ENCODE measurements at regions not wholly inside any gene's neighbourhood (a gene's known extent, or its start where the extent isn't known, plus 50 kb on each side); places are given as distances from the start of the nearest gene placed in this dataset.

DNA sequence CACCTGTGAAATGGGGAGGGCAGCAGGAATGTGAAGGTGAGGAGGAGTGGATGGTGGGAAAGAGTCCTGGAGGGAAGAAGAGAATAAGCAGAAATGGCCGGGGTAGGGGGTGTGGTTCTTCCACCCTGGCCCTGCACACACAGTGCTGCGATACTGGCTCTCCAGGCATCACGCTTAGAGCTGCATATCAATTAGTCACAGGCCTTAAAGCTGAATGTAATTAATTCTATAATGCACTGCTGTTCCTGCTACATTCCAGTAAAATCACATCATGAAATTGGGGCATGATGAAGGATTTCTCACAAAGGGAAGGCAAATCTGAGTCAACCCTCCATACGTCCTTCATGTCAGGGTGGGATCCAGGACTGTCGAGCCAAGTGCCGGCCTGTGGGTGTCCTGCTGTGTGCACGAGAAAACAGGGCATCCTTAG, 566.1 kb downstream of the BCL11B start:
- BruUV-seq (replicated peaks): no TSS peak
- intact Hi-C loops (cut with micrococcal nuclease) (no loop called here), dilution Hi-C loops (cut with MboI; ENCODE audit: extremely low pct_ligation_motif_present, low sequenced_read_pairs) (no loop called here)
- H3K4me3 ChIP-seq (replicated peaks in 1 of 3; ENCODE audit: insufficient read depth in 1 of 3, low read depth in 1 of 3, low read length in 3 of 3): no peak overlapping the region
- H3K36me3 ChIP-seq (ENCODE audit: control insufficient read depth in 2 of 2, extremely low read depth in 1 of 2, insufficient read depth in 2 of 2, low read length in 2 of 2): no peaks in the 10 kb centered on the region
- no peak for DNase-seq (ENCODE audit: low read depth, low spot score)
- POLR2A ChIA-PET: no interaction called here
- H2AFZ ChIP-seq (ENCODE audit: low read depth, low read length): no peak overlapping the region
- no peaks in the 10 kb centered on the region for H3K9me1 ChIP-seq (replicated peaks; ENCODE audit: control insufficient read depth, extremely low read depth, insufficient read depth, low read length)
- no peaks in the 10 kb centered on the region for H3K79me2 ChIP-seq (ENCODE audit: control insufficient read depth, insufficient read depth, low read length)
- no peak overlapping the region for H3K27ac ChIP-seq (ENCODE audit: insufficient read depth, low read depth, low read length)
- no peaks in the 10 kb centered on the region for H3K4me1 ChIP-seq (ENCODE audit: control insufficient read depth, extremely low read depth, insufficient read depth, low read length)
- CTCF ChIA-PET: no interaction called here
- no peak overlapping the region for H3K9ac ChIP-seq (replicated peaks; ENCODE audit: extremely low read depth, insufficient read depth, low read length)
- no peak for FAIRE-seq
- no peaks in the 10 kb centered on the region for H4K20me1 ChIP-seq (replicated peaks; ENCODE audit: control insufficient read depth, extremely low read depth, insufficient read depth, low read length)
- TF ChIP-seq GATA2 (IDR thresholded peaks at IDR 0.05; ENCODE audit: insufficient read depth, insufficient read length, low read depth, low read length): no peak
- no peak for TF ChIP-seq FOS (IDR thresholded peaks at IDR 0.05; ENCODE audit: borderline replicate concordance, insufficient read depth, low read length)
- H3K4me2 ChIP-seq (ENCODE audit: insufficient read depth, low read length): no peak overlapping the region
- peaks cover 10% of the 10 kb centered on the region for H3K9me3 ChIP-seq (replicated peaks; ENCODE audit: control insufficient read depth, insufficient read depth, low read length)
- no peaks in the 10 kb centered on the region for H3K27me3 ChIP-seq (ENCODE audit: control insufficient read depth in 2 of 2, insufficient read depth in 2 of 2, low read length in 2 of 2)

DNA sequence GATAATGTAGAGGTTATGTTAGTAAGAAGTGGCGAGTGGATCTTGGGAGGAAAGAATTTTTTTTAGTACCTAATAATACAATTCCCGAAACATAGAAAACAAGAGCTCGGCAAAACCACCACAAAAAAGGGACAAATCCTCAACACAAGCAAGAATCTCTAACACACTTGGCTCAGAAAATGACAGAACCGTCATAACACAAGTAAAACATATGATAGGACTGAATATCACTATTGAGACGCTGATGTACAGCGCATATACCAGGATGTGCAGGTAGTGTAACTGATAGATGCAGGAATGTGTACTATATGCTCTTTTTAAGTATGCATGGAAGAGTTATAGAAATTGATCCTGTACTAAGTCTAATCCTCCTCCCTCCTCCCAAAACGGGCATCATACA, 564.5 kb downstream of the BCL11B start:
- no peaks in the 10 kb centered on the region for H3K27me3 ChIP-seq (ENCODE audit: control insufficient read depth in 2 of 2, insufficient read depth in 2 of 2, low read length in 2 of 2)
- no peaks in the 10 kb centered on the region for H3K4me1 ChIP-seq (ENCODE audit: control insufficient read depth, extremely low read depth, insufficient read depth, low read length)
- no peak overlapping the region for H3K4me2 ChIP-seq (ENCODE audit: insufficient read depth, low read length)
- TF ChIP-seq POLR2AphosphoS5 (IDR thresholded peaks at IDR 0.05; ENCODE audit: insufficient read depth, low read depth, low read length) (no peak), JUN (IDR thresholded peaks at IDR 0.05; ENCODE audit: borderline replicate concordance, insufficient read depth, insufficient read length, low read depth) (no peak), FOS (IDR thresholded peaks at IDR 0.05; ENCODE audit: borderline replicate concordance, insufficient read depth, low read length) (no peak), EZH2 (IDR thresholded peaks at IDR 0.05; ENCODE audit: borderline replicate concordance, low read depth, low read length, severe bottlenecking) (no peak), POLR2A (IDR thresholded peaks at IDR 0.05; ENCODE audit: low read depth, low read length) (no peak), MYC (IDR thresholded peaks at IDR 0.05; ENCODE audit: low read depth, low read length) (no peak), GATA2 (IDR thresholded peaks at IDR 0.05; ENCODE audit: insufficient read depth, insufficient read length, low read depth, low read length) (no peak)
- TF ChIP-seq, protein P1, sequence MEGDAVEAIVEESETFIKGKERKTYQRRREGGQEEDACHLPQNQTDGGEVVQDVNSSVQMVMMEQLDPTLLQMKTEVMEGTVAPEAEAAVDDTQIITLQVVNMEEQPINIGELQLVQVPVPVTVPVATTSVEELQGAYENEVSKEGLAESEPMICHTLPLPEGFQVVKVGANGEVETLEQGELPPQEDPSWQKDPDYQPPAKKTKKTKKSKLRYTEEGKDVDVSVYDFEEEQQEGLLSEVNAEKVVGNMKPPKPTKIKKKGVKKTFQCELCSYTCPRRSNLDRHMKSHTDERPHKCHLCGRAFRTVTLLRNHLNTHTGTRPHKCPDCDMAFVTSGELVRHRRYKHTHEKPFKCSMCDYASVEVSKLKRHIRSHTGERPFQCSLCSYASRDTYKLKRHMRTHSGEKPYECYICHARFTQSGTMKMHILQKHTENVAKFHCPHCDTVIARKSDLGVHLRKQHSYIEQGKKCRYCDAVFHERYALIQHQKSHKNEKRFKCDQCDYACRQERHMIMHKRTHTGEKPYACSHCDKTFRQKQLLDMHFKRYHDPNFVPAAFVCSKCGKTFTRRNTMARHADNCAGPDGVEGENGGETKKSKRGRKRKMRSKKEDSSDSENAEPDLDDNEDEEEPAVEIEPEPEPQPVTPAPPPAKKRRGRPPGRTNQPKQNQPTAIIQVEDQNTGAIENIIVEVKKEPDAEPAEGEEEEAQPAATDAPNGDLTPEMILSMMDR (IDR thresholded peaks at IDR 0.05; ENCODE audit: extremely low read depth in 1 of 2, insufficient read depth in 1 of 2, low read depth in 1 of 2, low read length in 2 of 2): no peak
- TF ChIP-seq, protein P2, sequence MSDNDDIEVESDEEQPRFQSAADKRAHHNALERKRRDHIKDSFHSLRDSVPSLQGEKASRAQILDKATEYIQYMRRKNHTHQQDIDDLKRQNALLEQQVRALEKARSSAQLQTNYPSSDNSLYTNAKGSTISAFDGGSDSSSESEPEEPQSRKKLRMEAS (IDR thresholded peaks at IDR 0.05; ENCODE audit: insufficient read depth, insufficient read length): no peak
- CTCF ChIA-PET: no interaction called here
- H3K9ac ChIP-seq (replicated peaks; ENCODE audit: extremely low read depth, insufficient read depth, low read length): no peak overlapping the region
- H3K4me3 ChIP-seq (replicated peaks in 1 of 3; ENCODE audit: insufficient read depth in 1 of 3, low read depth in 1 of 3, low read length in 3 of 3): no peak overlapping the region
- dilution Hi-C loops (cut with MboI; ENCODE audit: extremely low pct_ligation_motif_present, low sequenced_read_pairs) (no loop called here), intact Hi-C loops (cut with micrococcal nuclease) (no loop called here)
- H3K27ac ChIP-seq (ENCODE audit: insufficient read depth, low read depth, low read length): no peak overlapping the region
- H3K9me1 ChIP-seq (replicated peaks; ENCODE audit: control insufficient read depth, extremely low read depth, insufficient read depth, low read length): no peaks in the 10 kb centered on the region
- BruUV-seq (replicated peaks): no TSS peak
- H3K36me3 ChIP-seq (ENCODE audit: control insufficient read depth in 2 of 2, extremely low read depth in 1 of 2, insufficient read depth in 2 of 2, low read length in 2 of 2): no peaks in the 10 kb centered on the region
- H3K9me3 ChIP-seq (replicated peaks; ENCODE audit: control insufficient read depth, insufficient read depth, low read length): peaks cover 10% of the 10 kb centered on the region
- POLR2A ChIA-PET: no interaction called here
- H2AFZ ChIP-seq (ENCODE audit: low read depth, low read length): no peak overlapping the region
- DNase-seq (ENCODE audit: low read depth, low spot score): no peak
- no peak for FAIRE-seq
- no peaks in the 10 kb centered on the region for H4K20me1 ChIP-seq (replicated peaks; ENCODE audit: control insufficient read depth, extremely low read depth, insufficient read depth, low read length)
- H3K79me2 ChIP-seq (ENCODE audit: control insufficient read depth, insufficient read depth, low read length): no peaks in the 10 kb centered on the region
